K562 (cell line): ENCODE measurements at regions not wholly inside any gene's neighbourhood (a gene's known extent, or its start where the extent isn't known, plus 50 kb on each side); places are given as distances from the start of the nearest gene placed in this dataset.

Experiments
- RBM17 ChIP-seq: fragments of 200-400 bp; formaldehyde crosslinking; IDR thresholded peaks from 2 replicates; pipeline ENCODE4 v1.6.1; 2017; ENCODE audit warnings: low read depth, mild to moderate bottlenecking, low read length, borderline replicate concordance
- TF ChIP-seq, protein P1 (sequence below): sonication (generic); formaldehyde crosslinking; IDR thresholded peaks from 2 replicates; pipeline ENCODE4 v1.8.0; 2023; ENCODE audit warnings: missing genetic modification reagents, mild to moderate bottlenecking, borderline replicate concordance
- TF ChIP-seq, protein P2 (sequence below): IDR thresholded peaks from 2 replicates; pipeline ENCODE4 v1.6.1; 2016; ENCODE audit warnings: missing genetic modification characterization, missing compliant biosample characterization
- TF ChIP-seq, protein P3 (sequence below): fragments of 450-650 bp; IDR thresholded peaks from 2 replicates; pipeline ENCODE4 v1.7.0; 2016; ENCODE audit warnings: borderline replicate concordance

DNA sequence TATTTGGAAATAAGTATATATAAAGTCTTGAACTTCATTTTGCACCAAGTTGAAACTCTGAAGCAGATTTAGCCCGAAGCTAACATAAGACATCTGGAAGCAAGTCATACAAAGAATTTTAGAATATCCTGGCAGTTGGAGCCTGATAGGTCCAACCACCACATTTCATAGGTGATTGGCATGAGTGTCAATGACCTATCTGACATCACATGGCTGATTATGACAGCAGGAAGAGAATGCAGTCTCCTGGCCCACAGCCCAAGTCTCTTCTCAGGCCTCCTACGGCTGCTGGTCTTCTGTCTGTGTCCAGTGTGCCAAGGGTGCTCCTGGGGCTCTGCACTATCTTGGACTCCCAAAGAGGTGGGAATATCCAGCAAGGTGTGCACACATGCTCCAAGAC, 325.7 kb upstream of the ACVR2A start (continued):
- TF ChIP-seq, protein P1, sequence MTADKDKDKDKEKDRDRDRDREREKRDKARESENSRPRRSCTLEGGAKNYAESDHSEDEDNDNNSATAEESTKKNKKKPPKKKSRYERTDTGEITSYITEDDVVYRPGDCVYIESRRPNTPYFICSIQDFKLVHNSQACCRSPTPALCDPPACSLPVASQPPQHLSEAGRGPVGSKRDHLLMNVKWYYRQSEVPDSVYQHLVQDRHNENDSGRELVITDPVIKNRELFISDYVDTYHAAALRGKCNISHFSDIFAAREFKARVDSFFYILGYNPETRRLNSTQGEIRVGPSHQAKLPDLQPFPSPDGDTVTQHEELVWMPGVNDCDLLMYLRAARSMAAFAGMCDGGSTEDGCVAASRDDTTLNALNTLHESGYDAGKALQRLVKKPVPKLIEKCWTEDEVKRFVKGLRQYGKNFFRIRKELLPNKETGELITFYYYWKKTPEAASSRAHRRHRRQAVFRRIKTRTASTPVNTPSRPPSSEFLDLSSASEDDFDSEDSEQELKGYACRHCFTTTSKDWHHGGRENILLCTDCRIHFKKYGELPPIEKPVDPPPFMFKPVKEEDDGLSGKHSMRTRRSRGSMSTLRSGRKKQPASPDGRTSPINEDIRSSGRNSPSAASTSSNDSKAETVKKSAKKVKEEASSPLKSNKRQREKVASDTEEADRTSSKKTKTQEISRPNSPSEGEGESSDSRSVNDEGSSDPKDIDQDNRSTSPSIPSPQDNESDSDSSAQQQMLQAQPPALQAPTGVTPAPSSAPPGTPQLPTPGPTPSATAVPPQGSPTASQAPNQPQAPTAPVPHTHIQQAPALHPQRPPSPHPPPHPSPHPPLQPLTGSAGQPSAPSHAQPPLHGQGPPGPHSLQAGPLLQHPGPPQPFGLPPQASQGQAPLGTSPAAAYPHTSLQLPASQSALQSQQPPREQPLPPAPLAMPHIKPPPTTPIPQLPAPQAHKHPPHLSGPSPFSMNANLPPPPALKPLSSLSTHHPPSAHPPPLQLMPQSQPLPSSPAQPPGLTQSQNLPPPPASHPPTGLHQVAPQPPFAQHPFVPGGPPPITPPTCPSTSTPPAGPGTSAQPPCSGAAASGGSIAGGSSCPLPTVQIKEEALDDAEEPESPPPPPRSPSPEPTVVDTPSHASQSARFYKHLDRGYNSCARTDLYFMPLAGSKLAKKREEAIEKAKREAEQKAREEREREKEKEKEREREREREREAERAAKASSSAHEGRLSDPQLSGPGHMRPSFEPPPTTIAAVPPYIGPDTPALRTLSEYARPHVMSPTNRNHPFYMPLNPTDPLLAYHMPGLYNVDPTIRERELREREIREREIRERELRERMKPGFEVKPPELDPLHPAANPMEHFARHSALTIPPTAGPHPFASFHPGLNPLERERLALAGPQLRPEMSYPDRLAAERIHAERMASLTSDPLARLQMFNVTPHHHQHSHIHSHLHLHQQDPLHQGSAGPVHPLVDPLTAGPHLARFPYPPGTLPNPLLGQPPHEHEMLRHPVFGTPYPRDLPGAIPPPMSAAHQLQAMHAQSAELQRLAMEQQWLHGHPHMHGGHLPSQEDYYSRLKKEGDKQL, result no peak
- TF ChIP-seq RBM17, result no peak
- TF ChIP-seq, protein P2, sequence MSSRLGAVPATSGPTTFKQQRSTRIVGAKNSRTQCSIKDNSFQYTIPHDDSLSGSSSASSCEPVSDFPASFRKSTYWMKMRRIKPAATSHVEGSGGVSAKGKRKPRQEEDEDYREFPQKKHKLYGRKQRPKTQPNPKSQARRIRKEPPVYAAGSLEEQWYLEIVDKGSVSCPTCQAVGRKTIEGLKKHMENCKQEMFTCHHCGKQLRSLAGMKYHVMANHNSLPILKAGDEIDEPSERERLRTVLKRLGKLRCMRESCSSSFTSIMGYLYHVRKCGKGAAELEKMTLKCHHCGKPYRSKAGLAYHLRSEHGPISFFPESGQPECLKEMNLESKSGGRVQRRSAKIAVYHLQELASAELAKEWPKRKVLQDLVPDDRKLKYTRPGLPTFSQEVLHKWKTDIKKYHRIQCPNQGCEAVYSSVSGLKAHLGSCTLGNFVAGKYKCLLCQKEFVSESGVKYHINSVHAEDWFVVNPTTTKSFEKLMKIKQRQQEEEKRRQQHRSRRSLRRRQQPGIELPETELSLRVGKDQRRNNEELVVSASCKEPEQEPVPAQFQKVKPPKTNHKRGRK (tag), result no peak
- TF ChIP-seq, protein P3, sequence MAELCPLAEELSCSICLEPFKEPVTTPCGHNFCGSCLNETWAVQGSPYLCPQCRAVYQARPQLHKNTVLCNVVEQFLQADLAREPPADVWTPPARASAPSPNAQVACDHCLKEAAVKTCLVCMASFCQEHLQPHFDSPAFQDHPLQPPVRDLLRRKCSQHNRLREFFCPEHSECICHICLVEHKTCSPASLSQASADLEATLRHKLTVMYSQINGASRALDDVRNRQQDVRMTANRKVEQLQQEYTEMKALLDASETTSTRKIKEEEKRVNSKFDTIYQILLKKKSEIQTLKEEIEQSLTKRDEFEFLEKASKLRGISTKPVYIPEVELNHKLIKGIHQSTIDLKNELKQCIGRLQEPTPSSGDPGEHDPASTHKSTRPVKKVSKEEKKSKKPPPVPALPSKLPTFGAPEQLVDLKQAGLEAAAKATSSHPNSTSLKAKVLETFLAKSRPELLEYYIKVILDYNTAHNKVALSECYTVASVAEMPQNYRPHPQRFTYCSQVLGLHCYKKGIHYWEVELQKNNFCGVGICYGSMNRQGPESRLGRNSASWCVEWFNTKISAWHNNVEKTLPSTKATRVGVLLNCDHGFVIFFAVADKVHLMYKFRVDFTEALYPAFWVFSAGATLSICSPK, result no peak
